ENCODE measurements at regions not wholly inside any gene's neighbourhood (a gene's known extent, or its start where the extent isn't known, plus 50 kb on each side); places are given as distances from the start of the nearest gene placed in this dataset.

DNA sequence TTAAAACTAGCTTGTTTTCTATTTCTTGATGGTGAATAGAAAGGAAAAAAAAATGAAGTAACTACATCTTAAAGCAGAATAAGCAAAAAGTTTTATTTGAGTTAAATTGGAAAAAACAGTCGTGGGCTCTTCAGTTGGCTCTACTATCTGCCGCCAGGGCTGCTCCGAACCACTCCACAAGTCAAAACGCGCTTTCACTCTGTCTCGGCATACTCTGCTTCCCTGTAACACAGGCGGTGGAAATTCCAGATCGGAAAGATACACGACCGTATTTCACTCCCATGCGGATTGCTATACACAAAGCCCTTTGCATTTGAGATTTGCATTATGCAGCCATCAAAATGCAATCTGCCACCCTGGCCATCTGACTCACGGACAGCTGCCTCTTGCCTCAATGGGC, 505.6 kb downstream of the IRX1 start:
- DNase-seq (ENCODE audit: low spot score) = no peak
- TF ChIP-seq CTCF (IDR thresholded peaks at IDR 0.05; ENCODE audit: extremely low read depth, missing control alignments) = no peak

DNA sequence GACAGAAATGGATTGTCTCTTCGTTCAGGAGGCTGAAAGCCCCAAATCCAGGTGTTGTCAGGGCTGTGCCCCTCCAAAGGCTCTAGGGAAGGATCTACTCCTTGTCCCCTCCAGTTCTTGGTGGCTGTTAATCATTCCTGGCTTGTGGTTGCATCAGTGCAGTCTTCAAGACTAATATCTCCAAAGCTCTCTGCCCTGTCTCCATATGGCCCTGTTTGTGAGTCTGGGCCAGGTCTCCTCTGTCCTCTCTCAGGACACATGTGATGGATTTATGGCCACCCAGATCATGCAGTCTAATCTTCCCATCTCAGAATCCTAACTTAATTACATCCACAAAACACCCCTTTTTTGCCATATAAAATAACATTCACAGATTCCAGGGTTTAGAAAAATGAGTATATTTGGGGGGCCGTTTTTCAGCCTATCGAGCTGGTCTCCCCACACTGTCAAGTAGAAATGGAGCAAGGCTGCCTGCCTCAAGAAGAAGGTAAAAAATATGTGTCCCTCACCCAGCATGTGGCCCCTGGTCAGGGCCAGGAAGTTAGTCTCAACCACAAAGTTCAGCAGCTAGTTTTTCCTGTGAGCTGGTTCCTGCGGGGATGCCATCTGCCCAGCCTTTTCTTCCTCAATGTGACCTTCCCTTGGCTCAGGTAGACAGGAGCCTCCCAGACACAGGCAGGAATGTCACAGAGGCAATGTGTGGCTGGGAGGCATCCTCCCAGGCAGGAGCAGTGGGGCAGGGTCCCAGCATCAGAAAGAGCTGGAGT, 509.4 kb downstream of the IRX1 start:
- no peak for TF ChIP-seq CTCF (IDR thresholded peaks at IDR 0.05; ENCODE audit: extremely low read depth, missing control alignments)
- DNase-seq (ENCODE audit: low spot score) = no peak

DNA sequence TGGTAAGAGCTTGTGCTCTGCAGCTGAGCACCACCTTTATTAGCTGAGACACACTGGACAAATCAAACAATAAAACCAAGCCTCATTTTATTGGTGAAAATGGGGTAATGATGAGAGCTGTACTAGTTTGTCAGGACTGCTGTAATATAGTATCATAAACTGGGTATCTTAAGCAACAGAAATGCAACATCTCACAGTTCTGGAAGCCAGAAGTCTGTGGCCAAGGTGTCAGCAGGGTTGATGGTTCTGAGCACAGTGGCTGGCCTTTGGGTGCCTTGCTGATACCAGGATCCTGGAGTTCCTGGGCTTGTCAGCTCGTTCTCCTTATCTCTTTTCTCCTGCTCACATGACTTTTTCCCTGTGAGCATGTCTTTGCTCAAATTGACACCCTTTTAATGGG, 513.1 kb downstream of the IRX1 start:
- TF ChIP-seq CTCF (IDR thresholded peaks at IDR 0.05; ENCODE audit: extremely low read depth, missing control alignments) = no peak
- DNase-seq (ENCODE audit: low spot score) = no peak

DNA sequence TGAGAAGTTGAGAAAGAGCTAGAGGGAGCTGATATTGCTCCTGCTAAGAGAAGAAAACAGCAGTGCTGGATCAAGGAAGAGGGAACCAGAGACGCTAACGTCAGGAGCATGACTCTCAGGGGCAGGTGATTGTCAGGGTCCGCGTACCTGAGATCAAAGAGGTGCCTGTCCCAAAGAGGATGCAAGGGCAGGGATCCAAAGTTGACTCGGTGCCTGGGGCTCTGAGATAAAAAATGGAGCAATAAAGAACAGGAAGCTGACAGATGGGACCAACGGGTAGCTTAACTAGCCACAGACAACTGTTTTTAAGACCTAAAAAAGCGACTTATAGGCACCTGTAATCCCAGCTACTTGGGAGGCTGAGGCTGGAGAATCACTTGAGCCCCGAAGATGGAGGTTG, 517.8 kb downstream of the IRX1 start:
- DNase-seq (ENCODE audit: low spot score) = no peak
- no peak for TF ChIP-seq CTCF (IDR thresholded peaks at IDR 0.05; ENCODE audit: extremely low read depth, missing control alignments)

GRCh38 chr5:4113905-4114304, 518.3 kb downstream of the IRX1 start:
- no peak for TF ChIP-seq CTCF (IDR thresholded peaks at IDR 0.05; ENCODE audit: extremely low read depth, missing control alignments)
- DNase-seq (ENCODE audit: low spot score) = no peak

- TF ChIP-seq CTCF (IDR thresholded peaks at IDR 0.05; ENCODE audit: extremely low read depth, missing control alignments) = no peak
- no peak for DNase-seq (ENCODE audit: low spot score)
Measured at GRCh38 chr5:4114452-4114851, 518.8 kb downstream of the IRX1 start.

DNA sequence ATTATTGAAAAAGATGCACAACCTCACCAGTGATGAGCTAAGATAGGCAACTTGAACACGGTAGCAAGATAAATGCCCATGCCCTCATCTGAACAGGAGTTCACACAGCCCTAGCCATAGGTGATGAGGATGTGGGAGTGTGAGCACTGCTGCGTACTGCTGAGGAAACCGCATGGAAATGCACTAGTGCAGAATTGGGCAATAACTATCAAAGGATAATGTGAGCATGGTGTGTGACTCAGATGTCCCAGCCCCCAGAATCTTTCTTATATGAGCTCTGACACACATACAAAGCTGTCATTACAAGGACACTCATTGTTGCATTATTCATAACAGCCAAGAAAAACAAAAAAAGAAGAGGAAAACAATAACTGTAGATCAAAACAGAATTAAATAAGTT, 521.2 kb downstream of the IRX1 start:
- TF ChIP-seq CTCF (IDR thresholded peaks at IDR 0.05; ENCODE audit: extremely low read depth, missing control alignments) = no peak
- no peak for DNase-seq (ENCODE audit: low spot score)

All from GM20000 (cell line).